ENCODE measurements at regions not wholly inside any gene's neighbourhood (a gene's known extent, or its start where the extent isn't known, plus 50 kb on each side); places are given as distances from the start of the nearest gene placed in this dataset.
A peak's percentile ranks its signal among the peaks of the same experiment; 100 is the strongest.
"Not testable (repeated sequence)": the region's sequence is repeated elsewhere in the genome, so short reads cannot be mapped to it uniquely, and the experiment has no call there.

GRCh38 chr12:67716817-67717216 is 68.3 kb downstream of the DYRK2 start:
- TF ChIP-seq CTCF (IDR thresholded peaks at IDR 0.05; ENCODE audit: unreplicated experiment), result no peak
- H3K36me3 Mint-ChIP-seq, result no peaks in the 10 kb centered on the region
- H3K9me3 Mint-ChIP-seq, result no peaks in the 10 kb centered on the region
- no peak overlapping the region for H3K27ac Mint-ChIP-seq
- H3K4me1 Mint-ChIP-seq, result peaks cover 28% of the 10 kb centered on the region
- no peak overlapping the region for H3K4me3 Mint-ChIP-seq
- no peak for DNase-seq (ENCODE audit: low spot score in 2 of 2, unreplicated experiment in 2 of 2)
- no peaks in the 10 kb centered on the region for H3K27me3 Mint-ChIP-seq (ENCODE audit: low read depth)

- not testable (repeated sequence) for DNase-seq (ENCODE audit: low spot score in 2 of 2, unreplicated experiment in 2 of 2); H3K4me3 Mint-ChIP-seq; H3K36me3 Mint-ChIP-seq; H3K27me3 Mint-ChIP-seq (ENCODE audit: low read depth); H3K27ac Mint-ChIP-seq; H3K9me3 Mint-ChIP-seq
- H3K4me1 Mint-ChIP-seq, result peaks cover 28% of the 10 kb centered on the region
These were observed 70.8 kb downstream of the DYRK2 start for GRCh38 chr12:67719303-67719702.

- H3K9me3 Mint-ChIP-seq, result no peaks in the 10 kb centered on the region
- H3K27ac Mint-ChIP-seq, result peak overlapping the region; percentile 13
- H3K27me3 Mint-ChIP-seq (ENCODE audit: low read depth), result no peaks in the 10 kb centered on the region
- DNase-seq (ENCODE audit: low spot score in 2 of 2, unreplicated experiment in 2 of 2), result no peak
- H3K4me3 Mint-ChIP-seq, result no peak overlapping the region
- no peaks in the 10 kb centered on the region for H3K36me3 Mint-ChIP-seq
- TF ChIP-seq CTCF (IDR thresholded peaks at IDR 0.05; ENCODE audit: unreplicated experiment), result no peak
- H3K4me1 Mint-ChIP-seq, result peaks cover 20% of the 10 kb centered on the region
These were observed 71.9 kb downstream of the DYRK2 start for GRCh38 chr12:67720351-67720856.

- Mint-ChIP-seq H3K27me3 (ENCODE audit: low read depth) (no peaks in the 10 kb centered on the region), H3K36me3 (no peaks in the 10 kb centered on the region), H3K4me1 (peaks cover 20% of the 10 kb centered on the region), H3K27ac (no peak overlapping the region), H3K4me3 (no peak overlapping the region), H3K9me3 (no peaks in the 10 kb centered on the region)
- no peak for DNase-seq (ENCODE audit: low spot score in 2 of 2, unreplicated experiment in 2 of 2)
- no peak for TF ChIP-seq CTCF (IDR thresholded peaks at IDR 0.05; ENCODE audit: unreplicated experiment)
These were observed 72.7 kb downstream of the DYRK2 start for GRCh38 chr12:67721248-67721647.

GRCh38 chr12:67722296-67722695 is 73.8 kb downstream of the DYRK2 start:
- no peak overlapping the region for H3K27ac Mint-ChIP-seq
- H3K27me3 Mint-ChIP-seq (ENCODE audit: low read depth), result no peaks in the 10 kb centered on the region
- H3K4me3 Mint-ChIP-seq, result no peak overlapping the region
- no peak for DNase-seq (ENCODE audit: low spot score in 2 of 2, unreplicated experiment in 2 of 2)
- H3K36me3 Mint-ChIP-seq, result no peaks in the 10 kb centered on the region
- no peak for TF ChIP-seq CTCF (IDR thresholded peaks at IDR 0.05; ENCODE audit: unreplicated experiment)
- H3K4me1 Mint-ChIP-seq, result peaks cover 21% of the 10 kb centered on the region
- H3K9me3 Mint-ChIP-seq, result no peaks in the 10 kb centered on the region

- no peak for DNase-seq (ENCODE audit: low spot score in 2 of 2, unreplicated experiment in 2 of 2)
- Mint-ChIP-seq H3K4me3 (no peak overlapping the region), H3K36me3 (no peaks in the 10 kb centered on the region), H3K27ac (no peak overlapping the region), H3K4me1 (peaks cover 11% of the 10 kb centered on the region), H3K27me3 (ENCODE audit: low read depth) (no peaks in the 10 kb centered on the region), H3K9me3 (peaks cover 2% of the 10 kb centered on the region)
- no peak for TF ChIP-seq CTCF (IDR thresholded peaks at IDR 0.05; ENCODE audit: unreplicated experiment)
These were observed 78.3 kb downstream of the DYRK2 start for GRCh38 chr12:67726868-67727267.

All from mesothelial cell of epicardium (in vitro differentiated cells).